GM10248 (cell line): ENCODE measurements at regions not wholly inside any gene's neighbourhood (a gene's known extent, or its start where the extent isn't known, plus 50 kb on each side); places are given as distances from the start of the nearest gene placed in this dataset.

Experiments
- CTCF ChIA-PET: fragments of 300-600 bp; sonication (Branson Sonifier 250); formaldehyde crosslinking; extraction: SDS; loops from one replicate; lab custom pipeline; 2021; ENCODE audit warnings: antibody characterized with exemption; lab: Yijun Ruan, JAX
- POLR2A ChIA-PET: fragments of 350-650 bp; sonication (Branson Sonifier 250); formaldehyde crosslinking; extraction: SDS; loops from one replicate; lab custom pipeline; 2020; ENCODE audit warnings: antibody characterized with exemption; lab: Yijun Ruan, JAX
- DNase-seq: peaks from one replicate; pipeline ENCODE4 v3.0.0; 2012; ENCODE audit errors: extremely low spot score
- TF ChIP-seq, protein P1 (sequence below): IDR thresholded peaks from 2 replicates; pipeline ENCODE4 v1.5.1; 2012; ENCODE audit warnings: mild to moderate bottlenecking, low read depth; ENCODE audit errors: extremely low read depth, missing control alignments, control extremely low read depth

DNA sequence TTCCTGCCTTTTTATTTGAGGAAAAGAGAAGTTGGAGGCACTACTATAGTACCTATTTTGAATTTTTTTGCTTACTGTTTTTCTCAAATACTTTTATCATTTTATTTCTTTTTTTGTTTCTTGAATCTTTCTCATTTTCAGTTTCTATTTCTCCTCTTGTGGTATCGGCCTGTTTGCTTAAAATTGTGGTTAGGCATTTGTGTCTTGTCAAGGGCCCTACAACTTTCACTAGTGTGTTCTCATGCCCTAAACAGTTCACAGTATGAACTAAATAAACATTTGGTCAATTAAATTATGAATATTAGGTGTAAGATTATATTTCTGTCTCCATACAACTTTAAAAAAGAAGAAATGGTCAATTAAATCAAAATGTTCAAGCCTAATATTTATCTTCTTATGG lies 613.5 kb downstream of the MBD2 start:
- ChIA-PET CTCF (no interaction called here), POLR2A (no interaction called here)
- DNase-seq, result no peak
- TF ChIP-seq, protein P1, sequence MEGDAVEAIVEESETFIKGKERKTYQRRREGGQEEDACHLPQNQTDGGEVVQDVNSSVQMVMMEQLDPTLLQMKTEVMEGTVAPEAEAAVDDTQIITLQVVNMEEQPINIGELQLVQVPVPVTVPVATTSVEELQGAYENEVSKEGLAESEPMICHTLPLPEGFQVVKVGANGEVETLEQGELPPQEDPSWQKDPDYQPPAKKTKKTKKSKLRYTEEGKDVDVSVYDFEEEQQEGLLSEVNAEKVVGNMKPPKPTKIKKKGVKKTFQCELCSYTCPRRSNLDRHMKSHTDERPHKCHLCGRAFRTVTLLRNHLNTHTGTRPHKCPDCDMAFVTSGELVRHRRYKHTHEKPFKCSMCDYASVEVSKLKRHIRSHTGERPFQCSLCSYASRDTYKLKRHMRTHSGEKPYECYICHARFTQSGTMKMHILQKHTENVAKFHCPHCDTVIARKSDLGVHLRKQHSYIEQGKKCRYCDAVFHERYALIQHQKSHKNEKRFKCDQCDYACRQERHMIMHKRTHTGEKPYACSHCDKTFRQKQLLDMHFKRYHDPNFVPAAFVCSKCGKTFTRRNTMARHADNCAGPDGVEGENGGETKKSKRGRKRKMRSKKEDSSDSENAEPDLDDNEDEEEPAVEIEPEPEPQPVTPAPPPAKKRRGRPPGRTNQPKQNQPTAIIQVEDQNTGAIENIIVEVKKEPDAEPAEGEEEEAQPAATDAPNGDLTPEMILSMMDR, result no peak

GRCh38 chr18:53606792-53607191 lies 617.7 kb downstream of the MBD2 start:
- ChIA-PET POLR2A (no interaction called here), CTCF (interaction anchor here (0.9 to 2.1 kb wide), 5 partner anchors 8 to 37 kb away, joined by 3 to 8 read pairs (median 4); no protein-coding TSS in a partner anchor)
- no peak for DNase-seq
- TF ChIP-seq, protein P1, result no peak

GRCh38 chr18:53605198-53605597 lies 619.3 kb downstream of the MBD2 start:
- CTCF ChIA-PET, result interaction anchor here (0.9 to 2.1 kb wide), 2 partner anchors 10 to 30 kb away, joined by 3 to 8 read pairs; no protein-coding TSS in a partner anchor
- no peak for DNase-seq
- POLR2A ChIA-PET, result no interaction called here
- TF ChIP-seq, protein P1, result no peak

GRCh38 chr18:53603276-53603675 lies 621.2 kb downstream of the MBD2 start:
- no peak for DNase-seq
- POLR2A ChIA-PET, result no interaction called here
- TF ChIP-seq, protein P1, result no peak
- CTCF ChIA-PET, result no interaction called here

GRCh38 chr18:53601344-53601743 lies 623.1 kb downstream of the MBD2 start:
- TF ChIP-seq, protein P1, result no peak
- POLR2A ChIA-PET, result no interaction called here
- CTCF ChIA-PET, result interaction anchor here (1.5 to 1.6 kb wide), 2 partner anchors 9 to 17 kb away, joined by 3 read pairs; no protein-coding TSS in a partner anchor
- no peak for DNase-seq

DNA sequence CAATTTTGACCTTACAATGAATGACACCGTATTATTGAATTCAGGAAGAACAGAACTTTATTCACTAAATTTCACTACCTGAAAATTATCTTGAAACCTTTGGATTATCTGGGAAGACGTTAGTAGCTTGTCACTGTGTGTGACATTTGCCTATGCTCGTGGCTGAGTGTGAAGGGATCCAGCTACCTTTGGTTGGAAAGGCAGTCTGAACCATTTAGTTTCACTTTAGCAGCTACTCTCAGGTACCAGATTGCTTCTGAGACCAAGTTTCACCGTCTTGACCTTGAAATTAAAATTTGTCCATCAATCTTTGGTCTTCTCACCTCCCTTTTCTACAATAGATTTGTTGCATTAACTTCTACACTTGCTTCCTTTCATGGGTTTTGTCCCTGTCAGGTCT lies 637.5 kb downstream of the MBD2 start:
- TF ChIP-seq, protein P1, result no peak
- CTCF ChIA-PET, result interaction anchor here (1.1 kb wide), 2 partner anchors 11 to 20 kb away, joined by 3 to 4 read pairs; no protein-coding TSS in a partner anchor
- no peak for DNase-seq
- POLR2A ChIA-PET, result no interaction called here
